Body of pancreas (tissue), 4 donors: ENCODE measurements at regions not wholly inside any gene's neighbourhood (a gene's known extent, or its start where the extent isn't known, plus 50 kb on each side); places are given as distances from the start of the nearest gene placed in this dataset.

ENCODE experiments used
- ATAC-seq: fragments of 150-250 bp; one replicate; pipeline ENCODE4 v1.9.1; 2016
- DNase-seq, 4 donors: peaks; one replicate each; pipeline ENCODE4 v3.0.0-alpha.2; 2019
- H3K27ac ChIP-seq, 4 donors: fragments of 200-600 bp; sonication (generic); 1 replicate in 3 of 4; 2 replicates in 1 of 4; pipeline versions ENCODE4 v1.5.1 to v1.6.1; 2016 to 2019; ENCODE audit warnings: mild to moderate bottlenecking in 1 of 4, mixed read lengths in 1 of 4, moderate library complexity in 1 of 4
- H3K27me3 ChIP-seq, 2 donors: fragments of 200-600 bp; sonication (generic); one replicate each; pipeline ENCODE4 v1.6.0; 2016; ENCODE audit warnings: mild to moderate bottlenecking in 1 of 2
- H3K36me3 ChIP-seq, 2 donors: fragments of 200-600 bp; sonication (generic); replicated peaks in 1 of 2; 2 replicates each; pipeline ENCODE4 v1.5.1; 2016; ENCODE audit warnings: low read depth in 2 of 2; ENCODE audit not compliant: insufficient read depth in 1 of 2
- H3K4me1 ChIP-seq: fragments of 200-600 bp; sonication (generic); one replicate; pipeline ENCODE4 v1.6.0; 2016
- H3K4me3 ChIP-seq, 2 donors: fragments of 200-600 bp; sonication (generic); 1 replicate in 1 of 2; 2 replicates in 1 of 2; pipeline ENCODE4 v1.5.1; 2016 to 2019
- H3K9me3 ChIP-seq, 3 donors: fragments of 200-600 bp; sonication (generic); 1 replicate in 2 of 3; 2 replicates in 1 of 3; pipeline ENCODE4 v1.5.1; 2016
- POLR2A ChIP-seq, 3 donors: fragments of 450-650 bp; IDR thresholded peaks; one replicate each; pipeline ENCODE4 v1.6.1; 2016; ENCODE audit warnings: antibody characterized with exemption in 3 of 3, mild to moderate bottlenecking in 2 of 3
- WGBS, 2 donors: methylation state at CpG; one replicate each; pipeline ENCODE4 v1.1.5; 2017; 5-methylcytosine and 5-hydroxymethylcytosine counted together
- intact Hi-C: fragments of 100-400 bp; cut with DNase I; formaldehyde crosslinking; loops from one replicate; pipeline ENCODE4 v1.15.1; 2023
- TF ChIP-seq, protein P1 (sequence below), 7 experiments: fragments of 450-650 bp in 4 of 7; fragments of 200-600 bp in 3 of 7; sonication (generic) in 3 of 7; IDR thresholded peaks; one replicate each; pipeline ENCODE4 v1.5.1; 2016 to 2019; ENCODE audit warnings: antibody characterized with exemption in 7 of 7

DNA sequence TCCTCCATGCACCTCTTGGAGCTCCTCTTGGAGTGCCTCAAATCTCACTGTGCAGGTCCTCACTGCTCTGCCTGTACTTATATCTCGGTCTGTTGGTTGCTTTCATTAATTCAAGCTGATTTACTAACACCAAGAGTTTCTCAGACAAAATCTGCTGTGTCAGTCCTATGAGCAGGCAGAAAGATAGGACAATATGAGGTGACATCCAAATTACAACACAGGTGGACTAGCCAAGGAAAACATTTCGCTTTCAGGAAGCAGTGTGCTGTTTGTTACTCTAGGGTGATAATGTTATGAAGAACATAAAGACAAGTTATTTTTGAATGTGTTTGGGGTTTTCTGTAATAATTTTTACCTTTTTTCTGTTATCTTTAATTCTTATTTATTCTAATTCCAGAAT, 264.1 kb upstream of the ANKH start:
- Histone ChIP-seq H3K27me3 (no peaks in the 10 kb centered on the region), H3K27ac (no peak overlapping the region), H3K9me3 (no peaks in the 10 kb centered on the region), H3K36me3 (no peaks in the 10 kb centered on the region), H3K4me3 (no peak overlapping the region), H3K4me1 (no peaks in the 10 kb centered on the region)
- intact Hi-C loops: no loop called here
- 63 to 76% methylated on average over 2 of the region's 2 CpGs for WGBS, 2 donors
- TF ChIP-seq, protein P1, sequence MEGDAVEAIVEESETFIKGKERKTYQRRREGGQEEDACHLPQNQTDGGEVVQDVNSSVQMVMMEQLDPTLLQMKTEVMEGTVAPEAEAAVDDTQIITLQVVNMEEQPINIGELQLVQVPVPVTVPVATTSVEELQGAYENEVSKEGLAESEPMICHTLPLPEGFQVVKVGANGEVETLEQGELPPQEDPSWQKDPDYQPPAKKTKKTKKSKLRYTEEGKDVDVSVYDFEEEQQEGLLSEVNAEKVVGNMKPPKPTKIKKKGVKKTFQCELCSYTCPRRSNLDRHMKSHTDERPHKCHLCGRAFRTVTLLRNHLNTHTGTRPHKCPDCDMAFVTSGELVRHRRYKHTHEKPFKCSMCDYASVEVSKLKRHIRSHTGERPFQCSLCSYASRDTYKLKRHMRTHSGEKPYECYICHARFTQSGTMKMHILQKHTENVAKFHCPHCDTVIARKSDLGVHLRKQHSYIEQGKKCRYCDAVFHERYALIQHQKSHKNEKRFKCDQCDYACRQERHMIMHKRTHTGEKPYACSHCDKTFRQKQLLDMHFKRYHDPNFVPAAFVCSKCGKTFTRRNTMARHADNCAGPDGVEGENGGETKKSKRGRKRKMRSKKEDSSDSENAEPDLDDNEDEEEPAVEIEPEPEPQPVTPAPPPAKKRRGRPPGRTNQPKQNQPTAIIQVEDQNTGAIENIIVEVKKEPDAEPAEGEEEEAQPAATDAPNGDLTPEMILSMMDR (IDR thresholded peaks at IDR 0.05): no peak
- TF ChIP-seq POLR2A (IDR thresholded peaks at IDR 0.05): no peak
- ATAC-seq: no peak
- no peak for DNase-seq

DNA sequence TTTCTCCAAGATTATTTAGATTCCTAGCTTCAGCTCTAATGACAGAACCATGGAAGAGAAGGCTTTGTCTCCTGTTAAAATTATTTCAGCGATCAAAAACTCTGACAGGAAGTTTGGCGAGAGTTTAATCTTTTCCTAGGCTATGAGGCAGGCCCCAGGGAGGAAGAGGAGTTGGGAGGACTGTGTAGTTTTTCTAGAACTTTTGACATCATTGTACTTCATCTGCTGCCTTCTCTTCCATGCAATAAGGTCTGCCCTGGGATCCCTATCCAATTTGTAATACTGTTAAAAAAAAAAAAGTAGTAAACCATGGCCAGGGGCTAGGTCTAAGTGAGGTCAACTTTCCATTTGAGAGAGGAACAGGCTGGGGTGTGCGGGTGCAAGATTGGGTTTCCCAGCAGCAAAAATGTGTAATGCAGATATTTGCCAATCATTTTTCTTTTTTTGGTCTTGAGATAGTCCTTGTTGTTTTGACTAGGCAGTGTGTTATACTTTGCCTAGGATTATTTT, 261.9 kb upstream of the ANKH start:
- H3K9me3 ChIP-seq: no peaks in the 10 kb centered on the region
- intact Hi-C loops: no loop called here
- ATAC-seq: no peak
- WGBS, 2 donors: 62 to 64% methylated on average over 3 of the region's 3 CpGs
- H3K4me1 ChIP-seq: no peaks in the 10 kb centered on the region
- no peaks in the 10 kb centered on the region for H3K27me3 ChIP-seq
- no peak overlapping the region for H3K4me3 ChIP-seq
- TF ChIP-seq, protein P1 (IDR thresholded peaks at IDR 0.05): no peak
- TF ChIP-seq POLR2A (IDR thresholded peaks at IDR 0.05): no peak
- no peak for DNase-seq
- H3K36me3 ChIP-seq: no peaks in the 10 kb centered on the region
- H3K27ac ChIP-seq: no peak overlapping the region

DNA sequence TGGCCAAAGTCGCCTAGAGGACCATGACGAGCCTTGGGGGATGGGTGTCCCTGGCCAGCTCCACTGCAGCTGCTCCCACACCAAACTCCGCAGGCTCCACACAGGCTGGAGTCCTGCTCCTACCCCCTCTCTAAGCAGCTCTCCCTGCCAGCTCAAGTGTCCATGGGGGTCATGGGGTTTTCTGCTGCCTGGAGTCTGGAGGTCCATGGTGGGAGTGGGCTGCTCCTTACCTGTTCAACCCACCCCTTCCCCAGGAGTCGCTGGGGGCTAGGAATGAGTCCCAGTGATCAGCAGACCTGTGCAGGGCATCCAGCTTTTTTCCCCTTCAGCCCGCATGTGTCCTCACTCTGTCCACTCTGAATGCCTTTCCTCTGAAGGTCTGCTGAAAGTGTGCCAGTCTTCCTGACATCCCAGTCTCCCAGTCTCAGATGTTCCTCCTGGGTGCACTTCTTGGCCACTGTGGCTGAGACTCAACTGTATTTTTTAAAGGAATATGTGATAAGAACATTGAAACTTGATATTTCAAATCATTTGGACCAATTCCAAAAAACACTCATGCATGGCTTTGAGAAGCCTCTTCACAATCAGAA, 261.3 kb upstream of the ANKH start:
- Histone ChIP-seq H3K36me3 (no peaks in the 10 kb centered on the region), H3K9me3 (no peaks in the 10 kb centered on the region), H3K27ac (no peak overlapping the region), H3K27me3 (no peaks in the 10 kb centered on the region), H3K4me3 (no peak overlapping the region), H3K4me1 (no peaks in the 10 kb centered on the region)
- intact Hi-C loops: no loop called here
- WGBS, 2 donors: 68 to 87% methylated on average over 3 to 5 of the region's 5 CpGs
- TF ChIP-seq, protein P1 (IDR thresholded peaks at IDR 0.05): no peak
- no peak for TF ChIP-seq POLR2A (IDR thresholded peaks at IDR 0.05)
- DNase-seq: no peak
- ATAC-seq: no peak

DNA sequence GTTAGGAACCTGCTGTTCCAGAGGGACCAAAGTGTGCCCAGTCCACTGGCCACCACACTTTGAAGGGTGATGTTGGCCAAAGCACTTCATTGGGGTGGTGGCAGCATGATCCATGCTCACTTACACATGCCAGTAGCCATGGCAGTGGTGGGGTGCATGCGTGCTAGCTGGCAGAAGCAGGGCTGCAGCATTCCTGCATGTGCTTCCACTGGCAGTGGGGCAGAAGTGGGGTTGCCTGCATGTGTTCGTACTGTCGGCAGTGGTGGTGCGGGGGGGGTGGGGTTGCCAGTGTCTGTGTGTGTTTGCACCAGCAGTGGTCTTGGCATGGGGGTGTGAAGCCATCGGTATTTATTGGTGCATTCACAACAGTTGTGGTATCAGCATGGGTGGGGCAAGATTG, 260.3 kb upstream of the ANKH start:
- H3K9me3 ChIP-seq: no peaks in the 10 kb centered on the region
- intact Hi-C loops: no loop called here
- TF ChIP-seq POLR2A (IDR thresholded peaks at IDR 0.05): no peak
- TF ChIP-seq, protein P1 (IDR thresholded peaks at IDR 0.05): no peak
- no peaks in the 10 kb centered on the region for H3K4me1 ChIP-seq
- no peaks in the 10 kb centered on the region for H3K36me3 ChIP-seq
- 75 to 87% methylated on average over 3 to 5 of the region's 5 CpGs for WGBS, 2 donors
- no peaks in the 10 kb centered on the region for H3K27me3 ChIP-seq
- no peak for DNase-seq
- no peak overlapping the region for H3K27ac ChIP-seq
- no peak overlapping the region for H3K4me3 ChIP-seq
- no peak for ATAC-seq
